HepG2 (cell line): ENCODE measurements at regions not wholly inside any gene's neighbourhood (a gene's known extent, or its start where the extent isn't known, plus 50 kb on each side); places are given as distances from the start of the nearest gene placed in this dataset.

ENCODE experiments used
- ETV6 ChIP-seq: sonication (generic); formaldehyde crosslinking; conservative IDR thresholded peaks from 2 replicates; pipeline ENCODE4 v1.4.0; 2020; ENCODE audit warnings: missing genetic modification reagents
- SATB2 ChIP-seq: sonication (generic); formaldehyde crosslinking; IDR thresholded peaks from 2 replicates; pipeline ENCODE4 v1.5.0; 2020; ENCODE audit warnings: missing genetic modification reagents
- SP4 ChIP-seq: sonication (generic); formaldehyde crosslinking; IDR thresholded peaks from 2 replicates; pipeline ENCODE4 v1.8.1; 2023; ENCODE audit warnings: mild to moderate bottlenecking, missing genetic modification reagents
- ZNF232 ChIP-seq: sonication (generic); formaldehyde crosslinking; IDR thresholded peaks from 2 replicates; pipeline ENCODE4 v1.4.0; 2020; ENCODE audit warnings: missing genetic modification reagents, borderline replicate concordance
- ZNF337 ChIP-seq: sonication (generic); formaldehyde crosslinking; IDR thresholded peaks from 2 replicates; pipeline ENCODE4 v1.5.1; 2020; ENCODE audit warnings: missing genetic modification reagents, low read depth, mild to moderate bottlenecking, borderline replicate concordance
- ZNF589 ChIP-seq: sonication (generic); formaldehyde crosslinking; conservative IDR thresholded peaks from 2 replicates; pipeline ENCODE4 v1.8.0; 2022; ENCODE audit warnings: mild to moderate bottlenecking, moderate library complexity, missing genetic modification reagents
- TF ChIP-seq, protein P1 (sequence below): sonication (generic); formaldehyde crosslinking; IDR thresholded peaks from 2 replicates; pipeline ENCODE4 v1.5.0; 2020; ENCODE audit warnings: mild to moderate bottlenecking, missing genetic modification reagents, borderline replicate concordance
- TF ChIP-seq, protein P2 (sequence below): sonication (generic); formaldehyde crosslinking; IDR thresholded peaks from 2 replicates; pipeline ENCODE4 v1.4.0; 2020; ENCODE audit warnings: low read depth, mild to moderate bottlenecking, missing genetic modification reagents
- TF ChIP-seq, protein P3 (sequence below): sonication (generic); formaldehyde crosslinking; IDR thresholded peaks from 2 replicates; pipeline ENCODE4 v1.5.1; 2020; ENCODE audit warnings: missing genetic modification reagents, mild to moderate bottlenecking, borderline replicate concordance
- TF ChIP-seq, protein P4 (sequence below): sonication (generic); formaldehyde crosslinking; IDR thresholded peaks from 2 replicates; pipeline ENCODE4 v1.5.0; 2020; ENCODE audit warnings: missing genetic modification reagents

DNA sequence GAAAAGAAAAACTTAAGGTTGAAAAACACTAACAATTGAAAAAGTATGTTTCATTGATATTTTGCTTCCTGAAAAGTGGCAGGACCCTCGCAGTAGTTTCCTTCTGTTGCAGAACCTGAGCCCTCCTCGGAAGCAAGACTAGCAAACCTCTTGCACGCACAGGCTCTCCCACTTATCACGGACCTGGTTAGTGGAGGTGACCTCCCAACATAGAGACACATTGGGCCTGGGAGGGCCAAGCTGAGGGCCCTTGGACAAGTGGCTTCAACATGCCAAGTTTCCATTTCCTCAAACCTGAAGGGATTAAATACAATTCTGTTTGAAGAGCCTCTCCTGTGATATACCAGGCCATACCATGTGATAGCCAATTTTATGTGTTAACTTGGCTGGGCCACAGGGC is 133.4 kb upstream of the AGAP1 start (continued):
- TF ChIP-seq ZNF232 (CRISPR knock-in tag) (no peak), ZNF589 (no peak), ZNF337 (CRISPR knock-in tag) (no peak), ETV6 (CRISPR knock-in tag) (no peak), SP4 (no peak), SATB2 (CRISPR knock-in tag) (no peak)
- TF ChIP-seq, protein P1, sequence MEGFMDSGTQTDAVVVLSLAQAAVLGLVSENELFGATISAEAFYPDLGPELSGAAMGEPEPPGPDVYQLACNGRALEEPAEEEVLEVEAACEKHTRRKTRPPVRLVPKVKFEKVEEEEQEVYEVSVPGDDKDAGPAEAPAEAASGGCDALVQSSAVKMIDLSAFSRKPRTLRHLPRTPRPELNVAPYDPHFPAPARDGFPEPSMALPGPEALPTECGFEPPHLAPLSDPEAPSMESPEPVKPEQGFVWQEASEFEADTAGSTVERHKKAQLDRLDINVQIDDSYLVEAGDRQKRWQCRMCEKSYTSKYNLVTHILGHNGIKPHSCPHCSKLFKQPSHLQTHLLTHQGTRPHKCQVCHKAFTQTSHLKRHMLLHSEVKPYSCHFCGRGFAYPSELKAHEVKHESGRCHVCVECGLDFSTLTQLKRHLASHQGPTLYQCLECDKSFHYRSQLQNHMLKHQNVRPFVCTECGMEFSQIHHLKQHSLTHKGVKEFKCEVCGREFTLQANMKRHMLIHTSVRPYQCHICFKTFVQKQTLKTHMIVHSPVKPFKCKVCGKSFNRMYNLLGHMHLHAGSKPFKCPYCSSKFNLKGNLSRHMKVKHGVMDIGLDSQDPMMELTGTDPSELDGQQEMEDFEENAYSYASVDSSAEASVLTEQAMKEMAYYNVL (CRISPR knock-in tag): no peak
- TF ChIP-seq, protein P2, sequence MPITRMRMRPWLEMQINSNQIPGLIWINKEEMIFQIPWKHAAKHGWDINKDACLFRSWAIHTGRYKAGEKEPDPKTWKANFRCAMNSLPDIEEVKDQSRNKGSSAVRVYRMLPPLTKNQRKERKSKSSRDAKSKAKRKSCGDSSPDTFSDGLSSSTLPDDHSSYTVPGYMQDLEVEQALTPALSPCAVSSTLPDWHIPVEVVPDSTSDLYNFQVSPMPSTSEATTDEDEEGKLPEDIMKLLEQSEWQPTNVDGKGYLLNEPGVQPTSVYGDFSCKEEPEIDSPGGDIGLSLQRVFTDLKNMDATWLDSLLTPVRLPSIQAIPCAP (CRISPR knock-in tag): no peak
- TF ChIP-seq, protein P3, sequence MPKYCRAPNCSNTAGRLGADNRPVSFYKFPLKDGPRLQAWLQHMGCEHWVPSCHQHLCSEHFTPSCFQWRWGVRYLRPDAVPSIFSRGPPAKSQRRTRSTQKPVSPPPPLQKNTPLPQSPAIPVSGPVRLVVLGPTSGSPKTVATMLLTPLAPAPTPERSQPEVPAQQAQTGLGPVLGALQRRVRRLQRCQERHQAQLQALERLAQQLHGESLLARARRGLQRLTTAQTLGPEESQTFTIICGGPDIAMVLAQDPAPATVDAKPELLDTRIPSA (CRISPR knock-in tag): no peak
- TF ChIP-seq, protein P4, sequence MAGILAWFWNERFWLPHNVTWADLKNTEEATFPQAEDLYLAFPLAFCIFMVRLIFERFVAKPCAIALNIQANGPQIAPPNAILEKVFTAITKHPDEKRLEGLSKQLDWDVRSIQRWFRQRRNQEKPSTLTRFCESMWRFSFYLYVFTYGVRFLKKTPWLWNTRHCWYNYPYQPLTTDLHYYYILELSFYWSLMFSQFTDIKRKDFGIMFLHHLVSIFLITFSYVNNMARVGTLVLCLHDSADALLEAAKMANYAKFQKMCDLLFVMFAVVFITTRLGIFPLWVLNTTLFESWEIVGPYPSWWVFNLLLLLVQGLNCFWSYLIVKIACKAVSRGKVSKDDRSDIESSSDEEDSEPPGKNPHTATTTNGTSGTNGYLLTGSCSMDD (CRISPR knock-in tag): no peak
- TF ChIP-seq, all 625 proteins: peak for 0
